Neural progenitor cell (in vitro differentiated cells): ENCODE measurements at regions not wholly inside any gene's neighbourhood (a gene's known extent, or its start where the extent isn't known, plus 50 kb on each side); places are given as distances from the start of the nearest gene placed in this dataset.

Experiments
- CTCF ChIP-seq: fragments of 200-600 bp; sonication (generic); IDR thresholded peaks from 2 replicates; pipeline ENCODE4 v1.5.1; 2017; ENCODE audit warnings: antibody characterized with exemption, mild to moderate bottlenecking
- EZH2 ChIP-seq: fragments of 200-600 bp; sonication (generic); IDR thresholded peaks from 2 replicates; pipeline ENCODE4 v1.6.1; 2017; ENCODE audit warnings: antibody characterized with exemption, mild to moderate bottlenecking, moderate library complexity
- EZH2phosphoT487 ChIP-seq: fragments of 200-600 bp; sonication (generic); IDR thresholded peaks from 2 replicates; pipeline ENCODE4 v1.6.1; 2017; ENCODE audit warnings: antibody characterized with exemption

DNA sequence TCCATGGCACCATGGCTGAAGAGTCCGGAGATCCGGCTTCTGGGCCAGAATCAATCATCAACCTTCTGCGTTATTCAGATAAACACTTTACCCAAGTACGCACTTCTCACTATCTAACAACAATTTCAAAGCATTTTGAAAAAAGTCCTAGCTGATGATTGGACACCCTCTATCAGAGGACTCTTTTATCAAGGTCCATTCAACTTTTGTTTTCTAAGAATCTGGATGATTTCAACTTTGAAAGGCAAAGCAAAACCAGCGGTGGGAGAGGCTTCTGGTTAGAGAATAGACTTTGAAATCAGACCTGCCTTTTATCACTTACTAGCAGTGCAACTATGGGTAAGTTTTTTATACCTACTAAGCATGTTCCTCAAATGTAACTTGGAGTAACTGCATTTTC, 293.6 kb upstream of the TNP1 start:
- TF ChIP-seq CTCF (no peak), EZH2 (no peak), EZH2phosphoT487 (no peak)
